Adipocyte (in vitro differentiated cells): ENCODE measurements at regions not wholly inside any gene's neighbourhood (a gene's known extent, or its start where the extent isn't known, plus 50 kb on each side); places are given as distances from the start of the nearest gene placed in this dataset.
"Not testable (repeated sequence)": the region's sequence is repeated elsewhere in the genome, so short reads cannot be mapped to it uniquely, and the experiment has no call there.

Experiments
- DNase-seq: peaks from one replicate; pipeline ENCODE4 v3.0.0-alpha.2; 2015; ENCODE audit warnings: low read depth
- H3K27me3 ChIP-seq: replicated peaks from 2 replicates; pipeline ENCODE4 v1.7.0; 2013; ENCODE audit warnings: mild to moderate bottlenecking, low read length, moderate library complexity; ENCODE audit not compliant: control insufficient read depth, insufficient read depth
- H3K36me3 ChIP-seq: 2 replicates; pipeline ENCODE4 v1.7.0; 2013; ENCODE audit warnings: low read length, mild to moderate bottlenecking, moderate library complexity; ENCODE audit not compliant: control insufficient read depth, insufficient read depth, severe bottlenecking
- H3K4me1 ChIP-seq: 2 replicates; pipeline ENCODE4 v1.7.0; 2013; ENCODE audit warnings: mild to moderate bottlenecking, low read length, moderate library complexity; ENCODE audit not compliant: control insufficient read depth, insufficient read depth
- H3K4me3 ChIP-seq: 2 replicates; pipeline ENCODE4 v1.7.0; 2013; ENCODE audit warnings: mild to moderate bottlenecking, low read length, moderate library complexity
- H3K9ac ChIP-seq: 2 replicates; pipeline ENCODE4 v1.7.0; 2013; ENCODE audit warnings: mild to moderate bottlenecking, low read length, moderate library complexity
- H3K9me3 ChIP-seq: 2 replicates; pipeline ENCODE4 v1.7.0; 2013; ENCODE audit warnings: mild to moderate bottlenecking, low read length, moderate library complexity; ENCODE audit not compliant: control insufficient read depth

DNA sequence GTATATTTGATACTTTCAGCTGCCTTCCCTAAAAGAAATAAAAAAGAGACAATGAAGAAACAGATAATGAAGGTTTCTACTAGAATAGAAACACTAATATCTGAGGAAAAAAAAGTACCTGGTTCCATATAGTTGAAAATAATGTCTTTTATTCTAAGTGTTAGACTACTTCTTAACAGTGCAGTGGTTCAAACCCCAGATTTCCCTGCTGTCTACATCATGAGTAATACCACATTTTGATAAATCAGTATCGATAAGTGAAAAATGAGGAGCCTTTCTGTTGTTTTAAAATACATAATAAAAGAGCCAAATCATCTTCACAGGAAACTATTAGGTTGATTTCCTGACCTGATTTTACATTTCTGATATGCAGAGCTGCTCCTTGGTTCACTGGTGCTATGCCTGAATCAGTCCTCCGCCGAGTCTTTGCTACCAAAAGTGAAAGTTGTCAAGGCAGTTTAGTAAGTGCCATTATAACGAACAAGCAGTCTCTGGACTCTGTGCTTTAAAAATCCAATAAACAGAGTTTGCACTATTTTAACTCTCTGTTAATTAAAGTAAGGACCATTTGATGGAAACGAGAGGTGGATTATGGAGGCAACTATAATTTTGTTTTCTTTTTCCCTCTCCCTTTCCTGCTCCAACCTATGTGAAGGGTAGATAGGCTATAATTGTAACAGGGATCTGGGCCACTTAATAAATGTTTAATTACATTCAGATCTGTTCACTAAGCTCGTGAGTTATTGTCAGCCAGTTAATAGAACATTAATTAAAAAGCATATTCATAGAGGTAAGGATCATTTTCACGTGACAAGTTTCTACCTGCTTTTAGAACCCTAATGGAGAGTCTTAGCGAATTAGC, 724.5 kb upstream of the RAG2 start:
- no peaks in the 10 kb centered on the region for H3K9me3 ChIP-seq
- no peaks in the 10 kb centered on the region for H3K36me3 ChIP-seq
- no peaks in the 10 kb centered on the region for H3K27me3 ChIP-seq
- no peak for DNase-seq
- H3K4me1 ChIP-seq = no peaks in the 10 kb centered on the region
- H3K4me3 ChIP-seq = no peak overlapping the region
- no peak overlapping the region for H3K9ac ChIP-seq

DNA sequence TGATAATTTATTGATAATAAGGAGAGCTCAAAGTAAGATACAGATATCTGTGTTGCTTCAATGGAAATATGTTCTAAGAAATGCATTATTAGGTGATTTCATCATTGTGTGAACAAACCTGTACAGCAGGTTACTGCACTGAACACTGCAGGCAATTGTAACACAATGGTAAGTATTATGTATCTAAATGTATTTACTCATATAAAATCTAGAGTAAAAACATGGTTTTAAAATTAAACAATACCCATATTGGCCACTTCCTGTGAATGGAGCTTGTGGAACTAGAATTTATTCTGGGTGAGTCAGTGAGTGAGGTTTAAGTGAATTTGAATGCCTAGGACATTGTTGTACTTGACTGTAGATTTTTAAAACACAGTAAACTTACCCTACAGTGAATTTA, 722.9 kb upstream of the RAG2 start:
- Histone ChIP-seq H3K9ac (no peak overlapping the region), H3K9me3 (no peaks in the 10 kb centered on the region), H3K4me3 (no peak overlapping the region), H3K36me3 (no peaks in the 10 kb centered on the region), H3K27me3 (no peaks in the 10 kb centered on the region), H3K4me1 (no peaks in the 10 kb centered on the region)
- no peak for DNase-seq

DNA sequence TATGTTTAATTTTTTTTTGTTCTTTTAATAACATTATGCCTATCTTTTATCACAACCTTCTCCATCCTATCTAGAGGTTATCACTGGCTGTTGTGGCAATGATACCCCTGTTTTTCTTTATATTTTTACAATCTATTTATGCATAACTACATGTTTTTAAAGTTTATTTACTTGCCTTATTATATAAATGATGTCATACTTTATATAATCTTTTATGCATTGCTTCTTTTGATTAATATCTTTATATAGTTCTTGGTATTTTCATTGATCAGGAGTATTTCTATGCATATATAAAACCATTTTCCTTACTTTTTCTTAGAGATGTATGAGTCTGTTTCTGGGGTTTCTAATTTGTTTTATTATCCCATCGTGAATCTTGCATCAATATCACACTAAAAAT, 719.8 kb upstream of the RAG2 start:
- Histone ChIP-seq H3K9ac (no peak overlapping the region), H3K9me3 (no peaks in the 10 kb centered on the region), H3K27me3 (no peaks in the 10 kb centered on the region), H3K4me1 (no peaks in the 10 kb centered on the region), H3K36me3 (no peaks in the 10 kb centered on the region), H3K4me3 (no peak overlapping the region)
- no peak for DNase-seq

DNA sequence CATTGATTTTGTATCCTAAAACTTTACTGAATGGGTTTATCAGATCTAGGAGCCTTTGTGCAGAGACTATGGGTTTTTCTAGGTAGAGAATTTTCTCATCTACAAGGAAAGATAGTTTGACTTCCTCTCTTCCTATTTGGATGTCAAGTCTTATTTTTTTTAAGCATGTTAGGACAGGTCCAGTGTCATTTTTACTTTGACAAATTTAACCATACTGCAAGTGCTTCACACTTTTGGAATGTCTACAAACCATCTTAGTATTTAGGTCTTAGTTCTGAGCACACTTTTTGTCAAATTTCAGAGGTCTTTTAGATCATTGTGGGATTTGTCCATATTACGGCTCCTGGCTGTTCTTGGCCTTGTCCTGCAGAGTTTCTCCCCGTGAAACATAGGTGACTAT, 715.2 kb upstream of the RAG2 start:
- Histone ChIP-seq H3K36me3 (no peaks in the 10 kb centered on the region), H3K9me3 (no peaks in the 10 kb centered on the region), H3K4me1 (no peaks in the 10 kb centered on the region), H3K27me3 (no peaks in the 10 kb centered on the region), H3K4me3 (no peak overlapping the region), H3K9ac (no peak overlapping the region)
- no peak for DNase-seq

DNA sequence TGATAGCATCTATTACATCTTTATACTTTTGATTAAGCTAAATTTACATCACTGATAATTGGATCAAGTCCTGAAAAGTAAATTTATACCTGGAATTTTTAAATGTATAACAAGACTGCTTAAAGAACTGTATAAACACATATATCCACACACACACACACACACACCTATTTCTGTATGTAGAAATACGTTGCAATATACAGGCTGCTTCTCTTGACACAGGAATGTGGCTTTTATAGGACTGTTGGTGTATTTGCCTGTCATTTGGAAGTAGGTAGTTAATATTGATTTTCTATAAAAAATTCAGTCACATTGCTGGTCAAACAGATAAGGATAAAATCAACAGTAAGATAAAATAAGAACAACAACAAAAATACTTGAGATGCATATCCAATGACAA, 708.5 kb upstream of the RAG2 start:
- no peak overlapping the region for H3K4me3 ChIP-seq
- no peaks in the 10 kb centered on the region for H3K4me1 ChIP-seq
- no peaks in the 10 kb centered on the region for H3K36me3 ChIP-seq
- no peak for DNase-seq
- H3K27me3 ChIP-seq = no peaks in the 10 kb centered on the region
- H3K9ac ChIP-seq = no peak overlapping the region
- no peaks in the 10 kb centered on the region for H3K9me3 ChIP-seq

DNA sequence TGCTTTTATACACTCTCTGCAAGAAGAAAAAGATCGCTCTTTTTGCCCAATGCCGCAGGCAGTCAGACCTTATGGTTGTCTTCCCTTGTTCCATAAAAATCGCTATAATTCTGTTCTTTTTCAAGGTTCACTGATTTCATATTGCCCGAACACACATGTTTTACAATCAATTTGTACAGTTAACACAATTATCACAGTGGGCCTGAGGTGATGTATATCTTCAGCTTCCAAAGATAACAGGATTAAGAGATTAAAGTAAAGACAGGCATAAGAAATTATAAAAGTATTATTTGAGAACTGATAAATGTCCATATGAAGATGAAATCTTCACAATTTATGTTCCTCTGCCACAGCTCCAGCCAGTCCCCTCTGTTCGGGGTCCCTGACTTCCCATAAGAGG, 703.4 kb upstream of the RAG2 start:
- H3K36me3 ChIP-seq, H3K27me3 ChIP-seq, H3K9ac ChIP-seq, H3K4me1 ChIP-seq, DNase-seq, H3K9me3 ChIP-seq, H3K4me3 ChIP-seq: not testable (repeated sequence)

DNA sequence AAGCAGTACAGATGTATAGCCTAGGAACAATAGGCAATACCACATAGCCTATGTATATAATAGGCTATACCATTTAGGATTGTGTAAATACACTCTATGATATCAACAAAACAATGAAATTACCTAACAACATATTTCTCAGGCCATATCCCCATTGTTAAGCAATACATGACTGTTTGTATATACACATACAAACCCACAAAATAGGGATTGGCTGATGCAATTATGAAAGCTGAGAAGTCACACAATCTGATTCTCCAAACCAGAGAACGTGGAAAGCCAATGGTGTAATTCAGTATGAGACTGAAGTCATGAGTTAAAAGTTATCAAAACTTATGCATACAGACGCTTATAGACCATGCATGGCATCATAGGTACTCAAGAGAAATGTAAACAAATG, 700.1 kb upstream of the RAG2 start:
- no peaks in the 10 kb centered on the region for H3K27me3 ChIP-seq
- H3K36me3 ChIP-seq = no peaks in the 10 kb centered on the region
- no peak for DNase-seq
- H3K9ac ChIP-seq = no peak overlapping the region
- no peak overlapping the region for H3K4me3 ChIP-seq
- peaks cover 8% of the 10 kb centered on the region for H3K9me3 ChIP-seq
- no peaks in the 10 kb centered on the region for H3K4me1 ChIP-seq

DNA sequence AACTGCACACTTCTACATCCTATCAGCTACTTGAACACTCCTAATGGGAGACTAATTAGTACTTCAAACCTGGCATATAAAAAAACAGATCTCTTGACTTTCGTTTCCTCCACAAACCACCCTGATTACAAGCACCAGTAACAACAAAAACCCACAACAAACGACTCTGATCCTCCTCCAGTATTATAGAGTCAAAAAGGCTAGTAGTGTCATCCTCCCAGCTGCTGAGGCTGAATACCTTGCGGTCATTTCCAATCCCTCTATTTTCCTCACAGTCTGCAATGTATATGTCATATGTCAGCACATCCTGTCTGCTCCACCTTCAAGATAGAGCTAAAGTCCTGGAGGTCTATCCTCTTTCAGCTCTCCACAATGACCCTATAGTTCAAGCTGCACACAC, 688.9 kb upstream of the RAG2 start:
- Histone ChIP-seq H3K9ac (no peak overlapping the region), H3K4me1 (no peaks in the 10 kb centered on the region), H3K27me3 (no peaks in the 10 kb centered on the region), H3K36me3 (no peaks in the 10 kb centered on the region), H3K9me3 (no peaks in the 10 kb centered on the region), H3K4me3 (no peak overlapping the region)
- no peak for DNase-seq

DNA sequence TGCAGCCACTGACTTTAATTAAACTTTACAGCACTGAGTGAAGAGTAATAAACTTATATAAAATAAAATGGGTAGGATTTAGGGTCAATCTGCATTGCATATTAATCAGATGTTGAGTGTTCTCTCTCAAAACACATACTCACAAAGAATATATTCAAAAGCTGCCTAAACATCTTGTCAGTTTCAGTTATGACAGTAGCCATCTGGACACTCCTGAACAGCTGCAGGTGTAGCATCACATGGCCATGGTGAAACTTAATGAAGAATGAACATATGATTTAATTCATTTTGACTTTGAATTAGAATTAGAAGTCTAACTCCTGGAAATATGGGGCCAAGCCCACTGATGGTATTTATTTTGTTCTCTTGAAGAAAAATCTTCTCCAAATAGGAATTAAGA, 684.3 kb upstream of the RAG2 start:
- H3K4me1 ChIP-seq = no peaks in the 10 kb centered on the region
- H3K9me3 ChIP-seq = no peaks in the 10 kb centered on the region
- H3K9ac ChIP-seq = no peak overlapping the region
- H3K4me3 ChIP-seq = no peak overlapping the region
- DNase-seq = no peak
- H3K36me3 ChIP-seq = no peaks in the 10 kb centered on the region
- H3K27me3 ChIP-seq = no peaks in the 10 kb centered on the region

DNA sequence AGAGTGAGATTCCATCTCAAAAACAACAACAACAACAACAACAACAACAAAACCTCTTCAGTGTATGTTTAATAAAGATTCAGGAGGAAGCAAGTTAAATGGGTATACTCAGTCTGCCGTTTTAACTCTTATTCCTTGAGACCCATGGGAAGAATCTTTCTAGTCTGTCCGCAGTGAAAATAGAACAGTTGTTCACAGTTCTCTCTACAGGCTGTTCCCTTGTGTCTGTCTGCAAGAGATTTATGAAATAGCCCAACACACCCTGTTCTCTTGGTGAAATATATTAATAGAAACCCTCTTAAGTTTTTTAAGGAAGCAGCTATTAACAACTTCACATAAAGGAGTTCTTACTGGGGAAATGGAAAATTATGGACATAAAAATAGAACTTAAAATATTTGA, 682.2 kb upstream of the RAG2 start:
- no peaks in the 10 kb centered on the region for H3K27me3 ChIP-seq
- no peaks in the 10 kb centered on the region for H3K9me3 ChIP-seq
- no peak overlapping the region for H3K9ac ChIP-seq
- no peak overlapping the region for H3K4me3 ChIP-seq
- no peaks in the 10 kb centered on the region for H3K36me3 ChIP-seq
- no peak for DNase-seq
- no peaks in the 10 kb centered on the region for H3K4me1 ChIP-seq

DNA sequence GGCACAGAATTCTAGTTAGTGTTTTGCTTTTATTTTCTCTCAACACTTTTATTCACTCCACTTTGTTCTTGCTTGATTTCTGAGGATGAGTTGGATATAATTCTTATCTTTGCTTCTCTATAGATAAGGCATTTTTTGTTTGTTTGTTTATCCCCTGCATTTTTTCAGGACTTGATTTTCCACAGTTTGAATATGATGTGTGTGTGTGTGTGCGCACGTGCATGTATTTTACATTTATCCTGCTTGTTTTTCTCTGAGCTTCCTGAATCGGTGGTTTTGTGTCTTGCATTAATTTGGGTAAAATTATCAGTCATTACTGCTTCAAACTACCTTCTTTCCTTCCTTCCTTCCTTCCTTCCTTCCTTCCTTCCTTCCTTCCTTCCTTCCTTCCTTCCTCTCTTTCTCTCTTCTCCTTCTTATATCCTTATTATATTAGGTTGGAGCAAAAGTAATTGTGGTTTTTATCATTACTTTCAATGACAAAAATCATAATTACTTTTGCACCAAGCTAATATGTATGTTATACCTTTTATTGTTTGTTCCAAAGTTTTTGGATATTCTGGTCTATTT, 679.9 kb upstream of the RAG2 start:
- Histone ChIP-seq H3K9ac (no peak overlapping the region), H3K36me3 (no peaks in the 10 kb centered on the region), H3K27me3 (no peaks in the 10 kb centered on the region), H3K4me1 (no peaks in the 10 kb centered on the region), H3K9me3 (no peaks in the 10 kb centered on the region), H3K4me3 (no peak overlapping the region)
- no peak for DNase-seq

DNA sequence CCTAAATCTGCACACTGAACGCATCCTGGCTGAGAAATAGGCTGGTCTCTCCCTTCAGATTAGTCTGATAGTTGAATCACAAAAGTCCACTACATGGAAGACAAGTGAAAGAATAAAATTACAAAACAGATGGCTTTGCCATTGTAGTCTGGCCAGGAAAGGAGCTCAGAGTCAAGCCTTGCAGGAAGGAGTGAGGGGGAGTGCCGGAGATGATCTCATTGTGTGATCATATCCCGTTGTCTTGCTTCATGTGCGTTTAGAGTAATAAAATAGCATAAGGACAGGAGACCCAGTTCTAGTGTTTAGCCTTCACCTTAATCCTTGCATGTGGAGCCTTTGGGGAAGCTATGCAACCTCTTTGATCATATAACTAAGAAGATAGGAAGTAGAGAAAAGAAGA, 666.7 kb upstream of the RAG2 start:
- no peak overlapping the region for H3K9ac ChIP-seq

More for the DNA sequence above, 666.7 kb upstream of the RAG2 start:
- H3K9me3 ChIP-seq = no peaks in the 10 kb centered on the region
- H3K36me3 ChIP-seq = no peaks in the 10 kb centered on the region
- no peaks in the 10 kb centered on the region for H3K4me1 ChIP-seq
- no peak for DNase-seq
- H3K4me3 ChIP-seq = no peak overlapping the region
- no peaks in the 10 kb centered on the region for H3K27me3 ChIP-seq
